Activated CD8-positive, alpha-beta T cell treated with anti-CD3 and anti-CD28 coated beads for 36 hours (primary cell): ENCODE measurements at regions not wholly inside any gene's neighbourhood (a gene's known extent, or its start where the extent isn't known, plus 50 kb on each side); places are given as distances from the start of the nearest gene placed in this dataset.

ENCODE experiments used
- ATAC-seq: fragments of 200-7000 bp; cut with Tn5 transposase; one replicate; pipeline ENCODE4 v1.10.0; 2021; ENCODE audit warnings: mild to moderate bottlenecking, moderate library complexity
- CTCF ChIA-PET: fragments of 350-600 bp; sonication (Branson Sonifier 250); formaldehyde crosslinking; loops from one replicate; lab custom pipeline; 2021; ENCODE audit warnings: antibody characterized with exemption; lab: Charles Lee
- POLR2A ChIA-PET: fragments of 350-600 bp; sonication (Branson Sonifier 250); formaldehyde crosslinking; loops from one replicate; lab custom pipeline; 2021; ENCODE audit warnings: antibody characterized with exemption; lab: Charles Lee
- DNase-seq: peaks from one replicate; pipeline ENCODE4 v3.0.0-alpha.2; 2020
- H3K27ac Mint-ChIP-seq: one replicate; pipeline ENCODE4 v1.8.0; 2021; ENCODE audit warnings: mild to moderate bottlenecking, mixed read lengths
- H3K27me3 Mint-ChIP-seq: one replicate; pipeline ENCODE4 v1.8.0; 2021; ENCODE audit warnings: mixed read lengths
- H3K36me3 Mint-ChIP-seq: one replicate; pipeline ENCODE4 v1.8.0; 2021; ENCODE audit warnings: low read depth, mixed read lengths
- H3K4me1 Mint-ChIP-seq: one replicate; pipeline ENCODE4 v1.8.0; 2021; ENCODE audit warnings: low read depth, mixed read lengths
- H3K4me3 Mint-ChIP-seq: one replicate; pipeline ENCODE4 v1.8.0; 2021; ENCODE audit warnings: mild to moderate bottlenecking, moderate library complexity, mixed read lengths
- H3K9me3 Mint-ChIP-seq: one replicate; pipeline ENCODE4 v1.8.0; 2021; ENCODE audit warnings: mixed read lengths
- CTCF ChIP-seq: fragments of 200-600 bp; IDR thresholded peaks from one replicate; pipeline ENCODE4 v1.8.0; 2022; ENCODE audit warnings: antibody characterized with exemption, mild to moderate bottlenecking
- intact Hi-C: fragments of 100-400 bp; cut with micrococcal nuclease; formaldehyde crosslinking; loops from one replicate; pipeline ENCODE4 v1.10.0; 2022

- Mint-ChIP-seq H3K36me3 (no peaks in the 10 kb centered on the region), H3K4me1 (no peaks in the 10 kb centered on the region), H3K27ac (no peak overlapping the region), H3K9me3 (no peaks in the 10 kb centered on the region), H3K27me3 (no peaks in the 10 kb centered on the region), H3K4me3 (no peak overlapping the region)
- ChIA-PET POLR2A (no interaction called here), CTCF (no interaction called here)
- ATAC-seq (no peak), DNase-seq (no peak)
- no peak for TF ChIP-seq CTCF
- intact Hi-C loops, result no loop called here
These were observed 194.0 kb upstream of the RBMS1 start for GRCh38 chr2:160687629-160688028.

- ChIA-PET POLR2A (no interaction called here), CTCF (interaction anchor here (1.4 kb wide), 1 partner anchor 11 kb away, joined by 3 read pairs; no protein-coding TSS in a partner anchor)
- ATAC-seq (no peak), DNase-seq (no peak)
- Mint-ChIP-seq H3K27ac (no peak overlapping the region), H3K4me1 (no peaks in the 10 kb centered on the region), H3K27me3 (no peaks in the 10 kb centered on the region), H3K9me3 (no peaks in the 10 kb centered on the region), H3K4me3 (no peak overlapping the region), H3K36me3 (no peaks in the 10 kb centered on the region)
- TF ChIP-seq CTCF, result no peak
- intact Hi-C loops, result no loop called here
These were observed 195.8 kb upstream of the RBMS1 start for GRCh38 chr2:160689441-160689840.

- Mint-ChIP-seq H3K4me1 (no peaks in the 10 kb centered on the region), H3K4me3 (no peak overlapping the region), H3K27me3 (no peaks in the 10 kb centered on the region), H3K9me3 (no peaks in the 10 kb centered on the region), H3K27ac (no peak overlapping the region), H3K36me3 (no peaks in the 10 kb centered on the region)
- DNase-seq (no peak), ATAC-seq (no peak)
- CTCF ChIA-PET, result no interaction called here
- intact Hi-C loops, result no loop called here
- TF ChIP-seq CTCF, result no peak
- POLR2A ChIA-PET, result interaction anchor here (1.5 kb wide), 1 partner anchor 20 kb away, joined by 4 read pairs; no protein-coding TSS in a partner anchor
These were observed 200.6 kb upstream of the RBMS1 start for GRCh38 chr2:160694221-160694620.

- ChIA-PET POLR2A (interaction anchor here (1.5 kb wide), 1 partner anchor 20 kb away, joined by 4 read pairs; no protein-coding TSS in a partner anchor), CTCF (interaction anchor here (0.6 kb wide), 1 partner anchor 16 kb away, joined by 3 read pairs; no protein-coding TSS in a partner anchor)
- intact Hi-C loops, result no loop called here
- no peak for TF ChIP-seq CTCF
- H3K4me3 Mint-ChIP-seq, result no peak overlapping the region
- DNase-seq, result peak; percentile 65
- no peaks in the 10 kb centered on the region for H3K27me3 Mint-ChIP-seq
- ATAC-seq, result peak; percentile 97
- no peaks in the 10 kb centered on the region for H3K4me1 Mint-ChIP-seq
- no peaks in the 10 kb centered on the region for H3K36me3 Mint-ChIP-seq
- no peaks in the 10 kb centered on the region for H3K9me3 Mint-ChIP-seq
- no peak overlapping the region for H3K27ac Mint-ChIP-seq
These were observed 201.0 kb upstream of the RBMS1 start for GRCh38 chr2:160694631-160695030.

GRCh38 chr2:160695402-160696086, 201.9 kb upstream of the RBMS1 start:
- H3K27ac Mint-ChIP-seq, result no peak overlapping the region
- no peak overlapping the region for H3K4me3 Mint-ChIP-seq
- no peaks in the 10 kb centered on the region for H3K36me3 Mint-ChIP-seq
- intact Hi-C loops, result no loop called here
- TF ChIP-seq CTCF, result no peak
- ChIA-PET CTCF (interaction anchor here (0.6 to 1.2 kb wide), 2 partner anchors 17 to 368 kb away, joined by 3 read pairs; no protein-coding TSS in a partner anchor), POLR2A (interaction anchor here (1.3 to 1.5 kb wide), 2 partner anchors 12 to 21 kb away, joined by 4 read pairs; no protein-coding TSS in a partner anchor)
- H3K27me3 Mint-ChIP-seq, result no peaks in the 10 kb centered on the region
- ATAC-seq (no peak), DNase-seq (no peak)
- H3K4me1 Mint-ChIP-seq, result no peaks in the 10 kb centered on the region
- H3K9me3 Mint-ChIP-seq, result no peaks in the 10 kb centered on the region
